Spleen (tissue), 11 donors: ENCODE measurements at regions not wholly inside any gene's neighbourhood (a gene's known extent, or its start where the extent isn't known, plus 50 kb on each side); places are given as distances from the start of the nearest gene placed in this dataset.

Experiments
- DNase-seq: peaks from one replicate; pipeline ENCODE4 v3.0.0-alpha.2; 2020
- H3K27ac ChIP-seq, 8 donors: fragments of 200-600 bp; sonication (generic) in 7 of 8; 1 replicate in 4 of 8; 2 replicates in 4 of 8; pipeline versions ENCODE4 v1.5.0 to v1.8.0; 2016 to 2021; ENCODE audit warnings: inconsistent platforms in 4 of 8, mild to moderate bottlenecking in 4 of 8, moderate library complexity in 1 of 8
- H3K27me3 ChIP-seq, 7 donors: fragments of 200-600 bp; sonication (generic) in 6 of 7; replicated peaks in 1 of 7; 1 replicate in 4 of 7; 2 replicates in 3 of 7; pipeline versions ENCODE4 v1.5.0 to v1.8.0; 2016 to 2021; ENCODE audit warnings: inconsistent platforms in 3 of 7, mild to moderate bottlenecking in 1 of 7
- H3K36me3 ChIP-seq, 6 donors: fragments of 200-600 bp; sonication (generic) in 5 of 6; 1 replicate in 4 of 6; 2 replicates in 2 of 6; pipeline versions ENCODE4 v1.5.0 to v1.8.0; 2016 to 2021; ENCODE audit warnings: inconsistent platforms in 2 of 6
- H3K4me1 ChIP-seq, 6 donors: fragments of 200-600 bp; sonication (generic) in 5 of 6; 1 replicate in 3 of 6; 2 replicates in 3 of 6; pipeline versions ENCODE4 v1.5.0 to v1.8.0; 2016 to 2021; ENCODE audit warnings: inconsistent platforms in 3 of 6
- H3K4me3 ChIP-seq, 8 donors: fragments of 200-600 bp; sonication (generic) in 7 of 8; 1 replicate in 4 of 8; 2 replicates in 4 of 8; pipeline versions ENCODE4 v1.5.0 to v1.8.0; 2016 to 2021; ENCODE audit warnings: inconsistent platforms in 4 of 8, mild to moderate bottlenecking in 4 of 8, moderate library complexity in 2 of 8
- H3K9me3 ChIP-seq, 8 donors: fragments of 200-600 bp; sonication (generic) in 7 of 8; 1 replicate in 4 of 8; 2 replicates in 4 of 8; pipeline versions ENCODE4 v1.5.0 to v1.8.0; 2016 to 2021; ENCODE audit warnings: inconsistent platforms in 4 of 8
- POLR2A ChIP-seq, 3 donors: fragments of 450-650 bp; IDR thresholded peaks; one replicate each; pipeline ENCODE4 v1.5.1; 2017; ENCODE audit warnings: antibody characterized with exemption in 3 of 3, mild to moderate bottlenecking in 1 of 3
- POLR2AphosphoS5 ChIP-seq, 3 donors: sonication (generic); formaldehyde crosslinking; IDR thresholded peaks; one replicate each; pipeline ENCODE4 v1.5.1; 2017; ENCODE audit warnings: antibody characterized with exemption in 3 of 3
- WGBS, 5 donors: extraction: QIAGEN DNeasy Blood & Tissue Kit in 3 of 5; methylation state at CpG; one replicate each; pipeline versions ENCODE4 v1.1.5 to v1.1.7; 2013 to 2018; 5-methylcytosine and 5-hydroxymethylcytosine counted together
- intact Hi-C: fragments of 100-400 bp; cut with DNase I; formaldehyde crosslinking; loops from one replicate; pipeline ENCODE4 v1.15.0; 2023; ENCODE audit warnings: low total_unique reads
- TF ChIP-seq, protein P1 (sequence below), 11 experiments: fragments of 200-600 bp in 7 of 11; fragments of 450-650 bp in 4 of 11; sonication (generic) in 4 of 11; IDR thresholded peaks in 8 of 11; conservative IDR thresholded peaks in 3 of 11; 1 replicate in 7 of 11; 2 replicates in 4 of 11; pipeline versions ENCODE4 v1.4.0 to v1.8.0; 2016 to 2021; ENCODE audit warnings: antibody characterized with exemption in 11 of 11, inconsistent platforms in 4 of 11, mild to moderate bottlenecking in 1 of 11
- donor health status: healthy with polysubstance abuse.
- donor health status: DM: no; HTN: no; CAD: no; lungs with moderate emphysema.
- donor health status: DM: no; HTN: no; CAD: no.
- donor health status: Bipolar disorder and iron deficiency.
- donor health status: healthy.
- donor health status: DM: no; HTN: no; CAD: no.
- donor health status: DM: yes; HTN: yes; CAD: no.

DNA sequence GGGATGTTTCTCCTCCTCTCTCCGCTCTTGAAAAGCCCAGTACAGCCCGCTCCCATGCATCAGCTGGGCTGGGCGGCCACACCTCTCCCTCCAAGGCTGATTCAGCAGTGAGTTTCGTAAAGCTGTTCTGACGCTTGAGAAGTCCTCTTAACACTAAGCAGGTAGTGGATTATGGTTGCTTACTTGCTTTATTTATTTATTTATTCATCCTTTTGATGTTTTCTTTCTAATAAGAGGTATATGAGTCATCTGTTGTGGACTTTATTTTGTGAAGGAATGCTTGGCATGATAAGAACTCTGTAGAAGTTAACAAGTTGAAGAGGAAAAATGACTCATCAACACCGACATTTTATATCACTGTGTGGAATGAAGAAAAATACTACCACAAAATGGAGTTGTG is 285.0 kb downstream of the SQOR start:
- 79 to 87% (median 86%) methylated on average over 6 of the region's 6 CpGs for WGBS, 5 donors
- no peak overlapping the region for H3K27ac ChIP-seq
- intact Hi-C loops = no loop called here
- H3K36me3 ChIP-seq = no peaks in the 10 kb centered on the region
- TF ChIP-seq POLR2A (IDR thresholded peaks at IDR 0.05) = no peak
- TF ChIP-seq POLR2AphosphoS5 (IDR thresholded peaks at IDR 0.05) = no peak
- TF ChIP-seq, protein P1, sequence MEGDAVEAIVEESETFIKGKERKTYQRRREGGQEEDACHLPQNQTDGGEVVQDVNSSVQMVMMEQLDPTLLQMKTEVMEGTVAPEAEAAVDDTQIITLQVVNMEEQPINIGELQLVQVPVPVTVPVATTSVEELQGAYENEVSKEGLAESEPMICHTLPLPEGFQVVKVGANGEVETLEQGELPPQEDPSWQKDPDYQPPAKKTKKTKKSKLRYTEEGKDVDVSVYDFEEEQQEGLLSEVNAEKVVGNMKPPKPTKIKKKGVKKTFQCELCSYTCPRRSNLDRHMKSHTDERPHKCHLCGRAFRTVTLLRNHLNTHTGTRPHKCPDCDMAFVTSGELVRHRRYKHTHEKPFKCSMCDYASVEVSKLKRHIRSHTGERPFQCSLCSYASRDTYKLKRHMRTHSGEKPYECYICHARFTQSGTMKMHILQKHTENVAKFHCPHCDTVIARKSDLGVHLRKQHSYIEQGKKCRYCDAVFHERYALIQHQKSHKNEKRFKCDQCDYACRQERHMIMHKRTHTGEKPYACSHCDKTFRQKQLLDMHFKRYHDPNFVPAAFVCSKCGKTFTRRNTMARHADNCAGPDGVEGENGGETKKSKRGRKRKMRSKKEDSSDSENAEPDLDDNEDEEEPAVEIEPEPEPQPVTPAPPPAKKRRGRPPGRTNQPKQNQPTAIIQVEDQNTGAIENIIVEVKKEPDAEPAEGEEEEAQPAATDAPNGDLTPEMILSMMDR (IDR thresholded peaks at IDR 0.05 in 8 of 11, conservative IDR thresholded peaks at IDR 0.05 in 3 of 11) = no peak
- no peak overlapping the region for H3K4me3 ChIP-seq
- no peaks in the 10 kb centered on the region for H3K9me3 ChIP-seq
- H3K27me3 ChIP-seq = no peaks in the 10 kb centered on the region
- no peak for DNase-seq
- peaks cover 0 to 3% (median 0%) of the 10 kb centered on the region in 6 donors for H3K4me1 ChIP-seq

DNA sequence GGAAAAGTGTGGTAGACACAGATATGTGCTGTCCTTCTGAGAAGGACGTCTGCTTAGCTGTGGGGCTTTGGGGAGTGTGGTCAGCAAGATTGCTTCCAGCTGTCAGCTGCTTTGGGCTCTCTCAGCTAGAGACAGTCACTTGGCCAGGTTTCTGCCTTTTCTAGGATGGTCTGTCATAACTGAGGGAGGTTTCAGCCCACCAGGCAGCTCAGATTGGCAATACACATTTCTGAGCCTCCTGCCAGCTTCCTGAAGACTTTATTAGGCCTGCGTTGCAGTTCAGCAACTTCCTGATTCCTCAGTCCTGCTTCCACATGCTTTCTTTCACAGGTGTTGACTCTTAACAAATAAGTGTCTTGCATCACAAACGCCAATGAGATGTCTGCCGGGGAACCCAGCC is 286.5 kb downstream of the SQOR start:
- no peak overlapping the region for H3K27ac ChIP-seq
- no peaks in the 10 kb centered on the region for H3K9me3 ChIP-seq
- no peaks in the 10 kb centered on the region for H3K36me3 ChIP-seq
- no peak for DNase-seq
- no peaks in the 10 kb centered on the region for H3K27me3 ChIP-seq
- no peak overlapping the region for H3K4me3 ChIP-seq
- H3K4me1 ChIP-seq = peaks cover 0 to 3% (median 0%) of the 10 kb centered on the region in 6 donors
- intact Hi-C loops = no loop called here
- WGBS, 5 donors = 27 to 42% (median 32%) methylated on average over 4 of the region's 4 CpGs
- no peak for TF ChIP-seq POLR2A (IDR thresholded peaks at IDR 0.05)
- TF ChIP-seq POLR2AphosphoS5 (IDR thresholded peaks at IDR 0.05) = no peak
- TF ChIP-seq, protein P1 (IDR thresholded peaks at IDR 0.05 in 8 of 11, conservative IDR thresholded peaks at IDR 0.05 in 3 of 11) = no peak

DNA sequence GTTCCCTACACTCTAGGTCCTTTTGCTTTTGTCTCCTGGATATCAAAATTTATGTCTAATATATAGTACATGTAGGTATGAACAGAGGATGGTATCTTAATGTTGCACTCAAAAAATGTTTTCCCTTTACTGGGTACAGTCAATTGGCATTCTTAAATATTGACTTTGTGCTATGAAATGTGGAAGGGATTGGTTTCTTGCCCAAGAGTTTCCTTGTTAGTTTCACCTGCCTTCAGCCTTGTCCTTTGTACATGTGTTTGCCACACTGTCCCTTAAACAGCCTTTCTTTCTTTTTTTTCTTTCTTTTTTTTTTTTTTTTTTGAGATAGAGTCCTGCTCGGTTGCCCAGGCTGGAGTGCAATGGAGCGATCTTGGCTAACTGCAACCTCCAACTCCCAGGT is 287.1 kb downstream of the SQOR start:
- Histone ChIP-seq H3K27me3 (no peaks in the 10 kb centered on the region), H3K4me1 (peaks cover 0 to 3% (median 0%) of the 10 kb centered on the region in 6 donors), H3K4me3 (no peak overlapping the region), H3K36me3 (no peaks in the 10 kb centered on the region), H3K27ac (no peak overlapping the region), H3K9me3 (no peaks in the 10 kb centered on the region)
- TF ChIP-seq, protein P1 (IDR thresholded peaks at IDR 0.05 in 8 of 11, conservative IDR thresholded peaks at IDR 0.05 in 3 of 11) = no peak
- TF ChIP-seq POLR2AphosphoS5 (IDR thresholded peaks at IDR 0.05) = no peak
- no peak for TF ChIP-seq POLR2A (IDR thresholded peaks at IDR 0.05)
- no peak for DNase-seq
- 92 to 98% (median 94%) methylated on average over 2 of the region's 2 CpGs for WGBS, 5 donors
- intact Hi-C loops = no loop called here

DNA sequence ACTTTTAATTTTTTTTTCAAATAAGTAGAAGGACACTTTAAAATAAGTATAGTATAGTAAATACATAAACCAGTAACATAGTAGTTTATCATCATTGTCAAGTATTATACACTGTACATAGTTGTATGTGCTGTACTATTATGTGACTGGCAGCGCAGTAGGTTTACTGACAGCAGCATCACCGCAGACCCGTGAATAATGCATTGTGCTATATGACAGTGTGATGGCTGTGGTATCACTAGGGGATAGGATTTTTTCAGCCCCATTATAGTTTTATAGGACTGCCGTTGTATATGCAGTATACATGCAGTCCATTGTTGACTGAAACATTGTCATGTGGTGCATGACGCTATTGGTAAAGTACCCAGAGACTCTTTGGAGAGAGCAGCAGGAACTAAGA is 306.5 kb downstream of the SQOR start:
- no peaks in the 10 kb centered on the region for H3K4me1 ChIP-seq
- H3K27me3 ChIP-seq = no peaks in the 10 kb centered on the region
- intact Hi-C loops = no loop called here
- WGBS, 5 donors = 92 to 98% (median 93%) methylated on average over 5 of the region's 5 CpGs
- DNase-seq = no peak
- TF ChIP-seq, protein P1 (IDR thresholded peaks at IDR 0.05 in 8 of 11, conservative IDR thresholded peaks at IDR 0.05 in 3 of 11) = no peak
- TF ChIP-seq POLR2AphosphoS5 (IDR thresholded peaks at IDR 0.05) = no peak
- no peak for TF ChIP-seq POLR2A (IDR thresholded peaks at IDR 0.05)
- no peak overlapping the region for H3K27ac ChIP-seq
- no peak overlapping the region for H3K4me3 ChIP-seq
- no peaks in the 10 kb centered on the region for H3K9me3 ChIP-seq
- no peaks in the 10 kb centered on the region for H3K36me3 ChIP-seq
